DMS79 treated with DMSO at 0.1 percent for 48 hours (cell line): ENCODE measurements at regions not wholly inside any gene's neighbourhood (a gene's known extent, or its start where the extent isn't known, plus 50 kb on each side); places are given as distances from the start of the nearest gene placed in this dataset.
A peak's percentile ranks its signal among the peaks of the same experiment; 100 is the strongest.

Source experiments
- DNase-seq: peaks from one replicate; lab custom pipeline; 2025; lab: John Stamatoyannopoulos, UW

- peak; percentile 2 for DNase-seq
These were observed 478.9 kb upstream of the PSMD7 start for GRCh38 chr16:73817526-73818324.

- no peak for DNase-seq
These were observed 483.1 kb upstream of the PSMD7 start for GRCh38 chr16:73813527-73813926.

GRCh38 chr16:73804456-73804855 lies 492.2 kb upstream of the PSMD7 start:
- no peak for DNase-seq

- DNase-seq: no peak
These were observed 498.1 kb upstream of the PSMD7 start for GRCh38 chr16:73798471-73798870.

GRCh38 chr16:73797115-73797514 lies 499.5 kb upstream of the PSMD7 start:
- DNase-seq: no peak

- no peak for DNase-seq
These were observed 500.4 kb upstream of the PSMD7 start for GRCh38 chr16:73796241-73796640.

GRCh38 chr16:73794994-73795393 lies 501.6 kb upstream of the PSMD7 start:
- no peak for DNase-seq

- DNase-seq: no peak
These were observed 502.7 kb upstream of the PSMD7 start for GRCh38 chr16:73793871-73794437.

GRCh38 chr16:73793260-73793659 lies 503.4 kb upstream of the PSMD7 start:
- no peak for DNase-seq

- DNase-seq: no peak
These were observed 504.2 kb upstream of the PSMD7 start for GRCh38 chr16:73792199-73793020.

GRCh38 chr16:73781297-73781696 lies 515.3 kb upstream of the PSMD7 start:
- DNase-seq: no peak

GRCh38 chr16:73778887-73779286 lies 517.7 kb upstream of the PSMD7 start:
- DNase-seq: no peak

- peak; percentile 30 for DNase-seq
These were observed 520.7 kb upstream of the PSMD7 start for GRCh38 chr16:73775841-73776388.

- no peak for DNase-seq
These were observed 525.2 kb upstream of the PSMD7 start for GRCh38 chr16:73771196-73772064.

GRCh38 chr16:73768786-73769203 lies 527.8 kb upstream of the PSMD7 start:
- DNase-seq: no peak

GRCh38 chr16:73764321-73764720 lies 532.3 kb upstream of the PSMD7 start:
- DNase-seq: no peak

GRCh38 chr16:73756289-73757178 lies 540.1 kb upstream of the PSMD7 start:
- no peak for DNase-seq

- DNase-seq: no peak
These were observed 542.7 kb upstream of the PSMD7 start for GRCh38 chr16:73753931-73754330.

- no peak for DNase-seq
These were observed 546.0 kb upstream of the PSMD7 start for GRCh38 chr16:73750639-73751038.

- DNase-seq: no peak
These were observed 549.3 kb upstream of the PSMD7 start for GRCh38 chr16:73747328-73747727.

GRCh38 chr16:73746554-73746953 lies 550.1 kb upstream of the PSMD7 start:
- no peak for DNase-seq
